ENCODE measurements at regions not wholly inside any gene's neighbourhood (a gene's known extent, or its start where the extent isn't known, plus 50 kb on each side); places are given as distances from the start of the nearest gene placed in this dataset.

DNA sequence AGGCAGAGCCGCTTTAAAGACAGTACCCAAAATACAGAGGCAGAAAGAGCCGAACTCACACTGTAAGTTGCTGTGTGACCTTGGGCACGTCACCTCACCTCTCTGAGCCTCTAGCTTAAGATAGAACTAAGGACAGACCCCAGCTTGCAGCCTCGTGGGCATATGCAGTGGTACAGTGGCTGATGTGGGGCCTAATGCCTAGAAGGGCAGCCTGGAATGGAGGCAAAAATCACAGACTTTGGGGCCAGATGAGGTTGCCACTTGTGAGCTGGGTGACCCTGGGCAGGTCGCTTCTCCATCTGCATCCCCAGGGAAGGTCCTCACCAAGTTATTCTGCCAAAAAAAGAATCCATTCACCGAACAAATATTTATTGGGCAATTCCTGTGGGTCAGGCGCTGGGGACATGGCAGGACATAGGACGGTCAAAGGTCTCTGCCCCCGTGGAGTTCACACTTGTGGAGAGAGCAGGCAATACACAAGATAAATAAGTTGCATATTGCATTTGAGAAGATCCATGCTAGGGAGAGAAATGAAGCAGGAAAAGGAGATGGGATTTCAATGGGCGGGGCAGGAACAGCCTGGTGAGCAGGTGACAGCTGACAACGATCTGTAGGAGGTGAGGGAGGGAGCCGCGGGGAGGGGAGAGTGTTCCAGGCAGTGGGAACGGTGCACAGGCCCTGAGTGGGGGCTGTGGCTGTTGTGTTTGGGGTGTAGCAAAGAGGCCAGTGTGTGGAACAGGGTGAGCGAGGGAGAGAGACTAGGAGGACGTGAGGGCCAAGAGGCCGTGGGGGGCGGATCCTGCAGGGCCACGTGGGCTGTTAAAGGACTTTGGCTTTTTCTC, 115.2 kb downstream of the CEBPB start:
- H3K27me3 Mint-ChIP-seq, result no peaks in the 10 kb centered on the region
- no peak for ATAC-seq (replicated peaks; ENCODE audit: extremely low read depth, poor library complexity, severe bottlenecking)
- no peak overlapping the region for H3K27ac Mint-ChIP-seq (ENCODE audit: low read depth)
- no peaks in the 10 kb centered on the region for H3K9me3 Mint-ChIP-seq
- H3K4me1 Mint-ChIP-seq, result no peaks in the 10 kb centered on the region
- H3K36me3 Mint-ChIP-seq (ENCODE audit: insufficient read depth), result peaks cover 2% of the 10 kb centered on the region
- H3K4me3 Mint-ChIP-seq, result no peak overlapping the region
- DNase-seq (ENCODE audit: low spot score in 2 of 2), result no peak

DNA sequence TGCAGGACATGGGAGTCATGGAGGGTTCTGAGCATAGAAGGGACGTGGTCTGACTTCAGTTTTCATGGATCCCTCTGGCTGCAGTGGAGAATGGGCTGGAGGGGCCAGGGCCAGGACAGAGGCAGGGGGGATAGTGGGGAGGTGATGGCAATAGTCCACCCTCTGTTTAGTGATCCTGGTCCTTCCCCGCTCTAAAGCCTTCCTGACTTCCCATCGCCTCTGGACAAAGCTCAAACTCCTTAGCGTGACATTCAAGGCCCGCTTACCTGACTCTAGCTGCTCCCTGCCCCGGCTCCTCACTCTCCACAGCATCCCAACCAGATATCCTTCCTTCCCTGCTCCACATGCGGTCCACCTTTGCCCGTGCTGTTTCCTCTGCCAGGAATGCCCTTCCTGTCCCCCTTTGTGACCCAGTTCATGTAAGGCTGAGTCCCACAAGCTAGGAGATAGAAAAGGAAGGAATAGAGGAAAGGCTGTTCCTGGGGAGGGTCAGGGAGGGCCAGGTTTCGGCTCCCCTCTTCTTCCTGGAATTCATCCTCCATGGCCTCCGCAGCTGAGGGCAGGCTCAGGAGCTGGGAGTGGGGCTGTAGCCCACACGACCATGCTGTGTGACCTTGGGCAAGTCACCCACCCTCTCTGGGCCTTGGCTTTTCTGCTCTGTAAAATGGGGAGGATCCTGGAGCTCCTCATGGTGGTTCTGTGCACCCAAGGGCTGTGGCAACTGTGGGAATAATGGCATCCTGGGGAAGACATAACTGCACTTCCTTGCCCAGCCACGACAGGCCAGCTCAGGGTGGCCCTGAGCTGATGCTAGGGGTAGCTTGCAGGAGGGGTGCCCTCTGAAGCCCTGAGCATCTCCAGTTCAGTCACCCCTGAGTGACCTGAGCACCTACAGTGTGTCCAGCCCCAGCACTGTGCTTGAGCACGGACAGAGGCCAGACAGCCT, 116.1 kb downstream of the CEBPB start:
- no peaks in the 10 kb centered on the region for H3K27me3 Mint-ChIP-seq
- no peak for DNase-seq (ENCODE audit: low spot score in 2 of 2)
- no peak overlapping the region for H3K4me3 Mint-ChIP-seq
- no peaks in the 10 kb centered on the region for H3K4me1 Mint-ChIP-seq
- H3K9me3 Mint-ChIP-seq, result no peaks in the 10 kb centered on the region
- peaks cover 2% of the 10 kb centered on the region for H3K36me3 Mint-ChIP-seq (ENCODE audit: insufficient read depth)
- ATAC-seq (replicated peaks; ENCODE audit: extremely low read depth, poor library complexity, severe bottlenecking), result no peak
- H3K27ac Mint-ChIP-seq (ENCODE audit: low read depth), result no peak overlapping the region

DNA sequence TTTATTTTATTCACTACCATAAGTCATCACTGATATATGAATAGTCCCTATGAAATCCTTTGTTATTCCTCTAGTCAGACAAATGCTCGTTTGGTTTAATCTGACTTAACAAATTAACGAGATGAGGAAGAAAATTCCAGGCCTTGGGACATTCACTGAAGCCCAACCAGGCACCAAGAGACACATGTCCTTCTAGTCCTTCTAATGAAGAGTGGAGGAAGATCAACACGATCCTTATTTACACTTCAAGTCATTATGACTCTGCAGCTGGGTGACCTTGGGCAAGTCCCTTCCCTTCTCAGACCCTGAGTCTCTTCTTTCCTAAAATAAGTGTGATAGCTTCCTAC, 117.5 kb downstream of the CEBPB start:
- Mint-ChIP-seq H3K9me3 (no peaks in the 10 kb centered on the region), H3K4me1 (no peaks in the 10 kb centered on the region), H3K27ac (ENCODE audit: low read depth) (no peak overlapping the region), H3K36me3 (ENCODE audit: insufficient read depth) (peaks cover 2% of the 10 kb centered on the region), H3K4me3 (no peak overlapping the region), H3K27me3 (peaks cover 4% of the 10 kb centered on the region)
- DNase-seq (ENCODE audit: low spot score in 2 of 2), result no peak
- no peak for ATAC-seq (replicated peaks; ENCODE audit: extremely low read depth, poor library complexity, severe bottlenecking)

DNA sequence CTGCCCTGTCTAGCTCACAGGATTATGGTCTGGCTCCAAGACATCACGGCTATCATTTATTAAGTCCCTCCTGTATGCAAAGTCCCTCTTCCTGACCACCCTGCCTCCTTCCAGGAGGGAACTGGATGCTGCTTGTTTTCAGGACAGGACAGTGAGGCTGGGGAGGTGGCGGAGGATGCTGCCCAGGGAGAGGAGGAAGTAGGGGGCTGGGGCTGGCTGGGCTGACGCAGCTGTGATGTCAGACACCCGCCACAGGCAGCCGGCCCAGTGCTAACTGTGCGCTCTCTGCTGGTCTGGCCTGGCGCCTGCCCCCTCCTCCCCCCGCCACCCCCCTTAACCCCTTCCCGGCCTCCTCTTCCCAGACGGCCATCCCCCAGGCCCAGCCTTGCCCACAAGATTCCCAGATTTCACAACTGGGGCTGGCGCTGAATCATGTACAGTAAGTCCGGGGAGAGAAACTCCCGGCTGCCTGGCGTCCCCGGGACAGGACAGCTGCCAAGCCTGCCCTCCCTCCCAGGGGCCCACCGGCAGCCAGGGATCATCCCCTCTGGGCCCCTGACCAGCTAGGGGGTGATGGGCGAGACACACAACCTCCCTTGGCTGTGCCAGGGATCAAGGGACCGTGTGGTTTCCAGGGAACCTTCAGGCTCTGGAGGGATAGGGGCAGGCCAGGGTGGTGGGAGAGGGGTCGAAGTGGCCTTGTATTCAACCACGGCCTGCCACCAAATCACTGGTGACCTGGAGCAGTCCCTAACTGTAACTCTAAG, 118.1 kb downstream of the CEBPB start:
- H3K27me3 Mint-ChIP-seq, result peaks cover 10% of the 10 kb centered on the region
- H3K27ac Mint-ChIP-seq (ENCODE audit: low read depth), result no peak overlapping the region
- DNase-seq (ENCODE audit: low spot score in 2 of 2) (no peak), ATAC-seq (replicated peaks; ENCODE audit: extremely low read depth, poor library complexity, severe bottlenecking) (no peak)
- peaks cover 2% of the 10 kb centered on the region for H3K36me3 Mint-ChIP-seq (ENCODE audit: insufficient read depth)
- H3K4me1 Mint-ChIP-seq, result no peaks in the 10 kb centered on the region
- no peak overlapping the region for H3K4me3 Mint-ChIP-seq
- H3K9me3 Mint-ChIP-seq, result no peaks in the 10 kb centered on the region

DNA sequence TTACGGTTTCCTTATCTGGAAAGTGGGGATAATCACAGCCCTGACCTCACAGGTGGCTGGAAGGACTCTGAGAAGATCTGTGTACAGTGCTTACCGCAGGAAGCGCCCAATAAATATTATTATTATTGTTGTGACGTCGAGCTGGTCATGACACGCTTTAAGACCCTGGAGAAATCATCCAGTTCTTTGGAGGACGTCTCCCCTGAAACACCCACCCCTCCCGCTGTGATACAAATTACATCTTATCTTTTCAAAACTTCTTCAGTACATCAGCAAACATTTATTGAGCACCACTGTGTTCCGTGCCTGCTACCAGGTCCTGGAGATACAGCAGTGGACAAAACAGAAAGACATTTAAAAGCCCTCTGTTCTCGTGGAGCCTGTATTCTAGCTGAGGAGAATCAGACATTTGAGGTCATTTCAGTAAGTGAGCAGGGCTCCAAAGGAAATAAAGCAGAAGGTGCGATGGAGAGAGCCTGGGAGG, 118.7 kb downstream of the CEBPB start:
- Mint-ChIP-seq H3K27ac (ENCODE audit: low read depth) (no peak overlapping the region), H3K36me3 (ENCODE audit: insufficient read depth) (peaks cover 2% of the 10 kb centered on the region), H3K27me3 (peaks cover 15% of the 10 kb centered on the region), H3K4me3 (no peak overlapping the region), H3K4me1 (no peaks in the 10 kb centered on the region), H3K9me3 (no peaks in the 10 kb centered on the region)
- no peak for ATAC-seq (replicated peaks; ENCODE audit: extremely low read depth, poor library complexity, severe bottlenecking)
- no peak for DNase-seq (ENCODE audit: low spot score in 2 of 2)

DNA sequence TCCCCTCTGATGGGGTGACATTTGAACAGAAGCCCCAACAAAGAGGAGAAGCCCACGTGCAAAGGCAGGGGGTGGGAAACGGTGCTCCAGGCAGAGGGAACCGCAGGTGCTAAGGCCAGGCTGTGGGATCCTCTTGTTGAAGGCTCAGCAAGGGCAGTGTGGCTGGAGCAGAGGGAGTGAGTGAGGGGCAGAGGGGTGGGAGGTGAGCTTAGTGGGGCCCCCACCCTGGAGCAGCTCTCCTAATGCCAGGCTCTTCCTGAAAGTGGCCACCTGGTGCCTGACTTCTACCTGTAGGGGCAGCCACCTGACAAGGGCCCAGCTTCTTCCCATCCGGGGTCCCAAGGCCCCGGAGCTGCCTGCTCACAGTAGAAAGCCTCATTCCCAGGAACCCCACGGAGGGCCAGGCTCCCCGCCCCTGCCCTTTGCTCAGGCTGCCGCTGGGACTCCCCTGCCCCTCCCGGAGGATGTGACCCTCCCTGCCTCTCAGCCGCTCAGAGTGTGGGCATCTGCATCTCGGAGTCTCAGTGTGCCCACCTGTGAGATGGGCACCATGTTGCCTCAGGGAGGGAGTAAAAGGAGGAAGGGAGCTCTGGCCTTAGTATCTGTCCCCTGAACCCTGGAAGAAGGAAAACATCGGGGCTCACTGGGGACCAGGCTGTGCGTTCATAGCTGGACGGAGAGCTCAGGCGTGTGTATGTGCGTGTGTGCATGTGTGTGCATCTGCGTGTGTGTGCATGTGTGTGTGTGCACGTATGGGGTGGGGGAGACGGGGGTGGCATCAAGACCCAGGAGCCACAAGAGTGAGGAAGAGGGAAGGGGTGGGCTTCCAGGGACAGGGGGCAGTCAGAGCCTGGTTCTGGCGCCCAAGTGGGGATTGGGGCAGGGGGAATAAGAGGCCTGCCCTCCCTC, 119.4 kb downstream of the CEBPB start:
- no peak overlapping the region for H3K4me3 Mint-ChIP-seq
- DNase-seq (ENCODE audit: low spot score in 2 of 2) (no peak), ATAC-seq (replicated peaks; ENCODE audit: extremely low read depth, poor library complexity, severe bottlenecking) (no peak)
- H3K27me3 Mint-ChIP-seq, result peaks cover 22% of the 10 kb centered on the region
- no peaks in the 10 kb centered on the region for H3K4me1 Mint-ChIP-seq
- H3K27ac Mint-ChIP-seq (ENCODE audit: low read depth), result peak overlapping the region; percentile 20
- no peaks in the 10 kb centered on the region for H3K9me3 Mint-ChIP-seq
- peaks cover 2% of the 10 kb centered on the region for H3K36me3 Mint-ChIP-seq (ENCODE audit: insufficient read depth)

GRCh38 chr20:50310673-50311051, 120.0 kb downstream of the CEBPB start:
- Mint-ChIP-seq H3K9me3 (no peaks in the 10 kb centered on the region), H3K4me1 (no peaks in the 10 kb centered on the region), H3K27ac (ENCODE audit: low read depth) (no peak overlapping the region), H3K4me3 (no peak overlapping the region), H3K27me3 (peaks cover 28% of the 10 kb centered on the region), H3K36me3 (ENCODE audit: insufficient read depth) (peaks cover 2% of the 10 kb centered on the region)
- no peak for ATAC-seq (replicated peaks; ENCODE audit: extremely low read depth, poor library complexity, severe bottlenecking)
- DNase-seq (ENCODE audit: low spot score in 2 of 2), result no peak

DNA sequence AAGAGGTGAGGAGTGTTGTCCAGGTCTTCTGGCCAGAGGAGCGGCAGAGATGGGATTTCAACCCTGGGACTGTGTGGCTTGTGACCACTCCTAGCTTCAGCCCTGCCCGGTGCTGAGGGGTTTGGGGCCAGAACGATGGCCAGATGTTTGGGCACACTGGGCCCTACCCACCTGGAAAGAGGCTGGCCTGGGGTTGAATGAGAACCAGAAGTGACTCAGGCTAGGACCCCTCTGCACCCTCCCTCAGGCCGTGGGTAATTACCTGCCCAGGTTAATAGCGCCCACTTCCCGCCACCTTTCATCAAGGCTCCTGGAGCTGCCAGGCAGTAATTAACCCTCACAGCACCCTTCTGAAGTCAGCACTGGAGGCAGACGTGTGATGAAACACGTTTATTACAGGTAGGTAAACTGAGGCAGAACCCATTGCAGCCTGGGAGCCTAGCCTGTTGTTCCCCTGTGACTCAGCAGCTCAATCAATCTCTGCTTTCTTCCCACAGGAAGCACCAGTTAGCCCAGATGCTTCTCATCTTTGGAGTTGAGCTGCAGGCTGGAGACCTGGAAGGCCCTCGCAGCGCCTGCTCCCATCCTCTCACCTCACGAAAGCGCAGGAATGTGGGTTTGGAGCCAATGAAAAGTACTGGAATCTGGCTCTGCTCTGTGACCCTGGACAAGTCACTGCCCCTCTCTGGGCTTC, 120.8 kb downstream of the CEBPB start:
- Mint-ChIP-seq H3K27me3 (peaks cover 36% of the 10 kb centered on the region), H3K4me3 (no peak overlapping the region), H3K36me3 (ENCODE audit: insufficient read depth) (no peaks in the 10 kb centered on the region), H3K27ac (ENCODE audit: low read depth) (no peak overlapping the region), H3K9me3 (no peaks in the 10 kb centered on the region), H3K4me1 (no peaks in the 10 kb centered on the region)
- no peak for DNase-seq (ENCODE audit: low spot score in 2 of 2)
- ATAC-seq (replicated peaks; ENCODE audit: extremely low read depth, poor library complexity, severe bottlenecking), result no peak

GRCh38 chr20:50312002-50312681, 121.5 kb downstream of the CEBPB start:
- ATAC-seq (replicated peaks; ENCODE audit: extremely low read depth, poor library complexity, severe bottlenecking), result no peak
- Mint-ChIP-seq H3K9me3 (no peaks in the 10 kb centered on the region), H3K27ac (ENCODE audit: low read depth) (no peak overlapping the region)

GRCh38 chr20:50312682-50313521, 122.3 kb downstream of the CEBPB start:
- no peak for DNase-seq (ENCODE audit: low spot score in 2 of 2)
- Mint-ChIP-seq H3K27ac (ENCODE audit: low read depth) (no peak overlapping the region), H3K36me3 (ENCODE audit: insufficient read depth) (no peaks in the 10 kb centered on the region), H3K27me3 (peaks cover 47% of the 10 kb centered on the region), H3K4me1 (no peaks in the 10 kb centered on the region), H3K4me3 (no peak overlapping the region), H3K9me3 (no peaks in the 10 kb centered on the region)
- ATAC-seq (replicated peaks; ENCODE audit: extremely low read depth, poor library complexity, severe bottlenecking), result no peak

More at GRCh38 chr20:50312002-50312681, 121.5 kb downstream of the CEBPB start:
- DNase-seq (ENCODE audit: low spot score in 2 of 2), result no peak
- Mint-ChIP-seq H3K4me3 (no peak overlapping the region), H3K4me1 (no peaks in the 10 kb centered on the region), H3K36me3 (ENCODE audit: insufficient read depth) (no peaks in the 10 kb centered on the region), H3K27me3 (peaks cover 43% of the 10 kb centered on the region)

Measured in central memory CD8-positive, alpha-beta T cell (primary cell).